H9 (cell line): ENCODE measurements at regions not wholly inside any gene's neighbourhood (a gene's known extent, or its start where the extent isn't known, plus 50 kb on each side); places are given as distances from the start of the nearest gene placed in this dataset.

Experiments used
- DNase-seq: peaks from one replicate; pipeline ENCODE4 v3.0.0-alpha.2; 2017
- H2AFZ ChIP-seq: one replicate; pipeline ENCODE4 v1.6.1; 2013; ENCODE audit warnings: mild to moderate bottlenecking, low read length, control low read depth, moderate library complexity
- H2AK5ac ChIP-seq: 2 replicates; pipeline ENCODE4 v1.6.1; 2013; ENCODE audit warnings: low read length, control low read depth, mixed read lengths; ENCODE audit not compliant: insufficient read length
- H2BK120ac ChIP-seq: one replicate; pipeline ENCODE4 v1.6.1; 2013; ENCODE audit warnings: low read depth, mild to moderate bottlenecking, low read length, control low read depth, inconsistent platforms; ENCODE audit not compliant: poor library complexity, severe bottlenecking
- H2BK12ac ChIP-seq: 2 replicates; pipeline ENCODE4 v1.6.1; 2013; ENCODE audit warnings: low read length, control low read depth, mixed read lengths, low read depth; ENCODE audit not compliant: insufficient read length
- H2BK15ac ChIP-seq: 2 replicates; pipeline ENCODE4 v1.6.1; 2013; ENCODE audit warnings: low read depth, low read length, control low read depth
- H2BK20ac ChIP-seq: one replicate; pipeline ENCODE4 v1.6.1; 2013; ENCODE audit warnings: low read depth, mild to moderate bottlenecking, low read length, control low read depth, inconsistent platforms; ENCODE audit not compliant: poor library complexity, severe bottlenecking
- H2BK5ac ChIP-seq: 2 replicates; pipeline ENCODE4 v1.6.1; 2013; ENCODE audit warnings: low read length, control low read depth, mixed read lengths; ENCODE audit not compliant: insufficient read length
- H3K14ac ChIP-seq: 2 replicates; pipeline ENCODE4 v1.6.1; 2013; ENCODE audit warnings: low read length, control low read depth; ENCODE audit not compliant: insufficient read depth
- H3K18ac ChIP-seq: 2 replicates; pipeline ENCODE4 v1.6.1; 2013; ENCODE audit warnings: low read depth, mild to moderate bottlenecking, mixed read lengths, low read length, control low read depth; ENCODE audit not compliant: insufficient read length
- H3K23ac ChIP-seq: 2 replicates; pipeline ENCODE4 v1.6.1; 2013; ENCODE audit warnings: low read length, control low read depth, mixed read lengths, low read depth; ENCODE audit not compliant: insufficient read length
- H3K23me2 ChIP-seq: 2 replicates; pipeline ENCODE4 v1.6.1; 2013; ENCODE audit warnings: low read depth, mild to moderate bottlenecking, mixed read lengths, low read length, control low read depth; ENCODE audit not compliant: insufficient read length, poor library complexity, severe bottlenecking
- H3K27ac ChIP-seq: 2 replicates; pipeline ENCODE4 v1.5.1; 2013; ENCODE audit warnings: low read length, control low read depth, mixed read lengths, low read depth; ENCODE audit not compliant: insufficient read length
- H3K27me3 ChIP-seq: 2 replicates; pipeline ENCODE4 v1.6.1; 2013; ENCODE audit warnings: low read length, control low read depth, inconsistent platforms; ENCODE audit not compliant: insufficient read depth
- H3K4ac ChIP-seq: 2 replicates; pipeline ENCODE4 v1.6.1; 2013; ENCODE audit warnings: low read depth, mild to moderate bottlenecking, control low read depth, inconsistent platforms, low read length, moderate library complexity
- H3K4me1 ChIP-seq: 2 replicates; pipeline ENCODE4 v1.6.1; 2013; ENCODE audit warnings: low read length, control low read depth, inconsistent platforms; ENCODE audit not compliant: insufficient read depth
- H3K4me2 ChIP-seq: 2 replicates; pipeline ENCODE4 v1.6.1; 2013; ENCODE audit warnings: low read length, control low read depth, mixed read lengths; ENCODE audit not compliant: insufficient read length, insufficient read depth
- H3K56ac ChIP-seq: 2 replicates; pipeline ENCODE4 v1.6.1; 2013; ENCODE audit warnings: low read depth, mild to moderate bottlenecking, mixed read lengths, low read length, control low read depth; ENCODE audit not compliant: insufficient read length
- H3K79me1 ChIP-seq: 2 replicates; pipeline ENCODE4 v1.6.1; 2013; ENCODE audit warnings: low read depth, mild to moderate bottlenecking, moderate library complexity, low read length, control low read depth, inconsistent platforms; ENCODE audit not compliant: insufficient read depth, poor library complexity, severe bottlenecking
- H3K79me2 ChIP-seq: 2 replicates; pipeline ENCODE4 v1.6.1; 2013; ENCODE audit warnings: low read length, control low read depth, inconsistent platforms; ENCODE audit not compliant: insufficient read depth
- H3K9ac ChIP-seq: 2 replicates; pipeline ENCODE4 v1.6.1; 2013; ENCODE audit warnings: low read length, control low read depth, mixed read lengths; ENCODE audit not compliant: insufficient read length; ENCODE audit errors: extremely low read depth
- H3K9me3 ChIP-seq: one replicate; pipeline ENCODE4 v1.6.1; 2013; ENCODE audit warnings: low read depth, low read length, inconsistent platforms; ENCODE audit not compliant: control insufficient read depth
- H3T11ph ChIP-seq: one replicate; pipeline ENCODE4 v1.6.1; 2013; ENCODE audit warnings: mild to moderate bottlenecking, low read length, control low read depth, inconsistent platforms
- H4K20me1 ChIP-seq: one replicate; pipeline ENCODE4 v1.6.1; 2013; ENCODE audit not compliant: control insufficient read depth, insufficient read length, insufficient read depth
- H4K5ac ChIP-seq: 2 replicates; pipeline ENCODE4 v1.6.1; 2013; ENCODE audit warnings: low read depth, mild to moderate bottlenecking, mixed read lengths, low read length, control low read depth; ENCODE audit not compliant: insufficient read length
- H4K8ac ChIP-seq: replicated peaks from 2 replicates; pipeline ENCODE4 v1.6.1; 2013; ENCODE audit warnings: low read length, control low read depth, mixed read lengths, low read depth; ENCODE audit not compliant: insufficient read length
- H4K91ac ChIP-seq: 2 replicates; pipeline ENCODE4 v1.6.1; 2013; ENCODE audit warnings: low read depth, mild to moderate bottlenecking, moderate library complexity, mixed read lengths, low read length, control low read depth; ENCODE audit not compliant: insufficient read length
- H3K27ac Mint-ChIP-seq, 3 experiments: 2 replicates in 2 of 3; 3 replicates in 1 of 3; pipeline ENCODE4 v1.8.0; 2020 to 2021; ENCODE audit warnings: mixed read lengths in 3 of 3, mild to moderate bottlenecking in 1 of 3, moderate library complexity in 1 of 3
- H3K27me3 Mint-ChIP-seq: 2 replicates; pipeline ENCODE4 v1.8.0; 2021; ENCODE audit warnings: low read depth, mild to moderate bottlenecking, moderate library complexity, mixed read lengths
- H3K36me3 Mint-ChIP-seq, 3 experiments: 2 replicates in 2 of 3; 3 replicates in 1 of 3; pipeline ENCODE4 v1.8.0; 2020 to 2021; ENCODE audit warnings: low read depth in 3 of 3, mixed read lengths in 3 of 3; ENCODE audit not compliant: insufficient read depth in 1 of 3
- H3K4me1 Mint-ChIP-seq, 2 experiments: 2 replicates each; pipeline ENCODE4 v1.8.0; 2020; ENCODE audit warnings: mixed read lengths in 2 of 2
- H3K4me3 Mint-ChIP-seq, 2 experiments: 2 replicates in 1 of 2; 3 replicates in 1 of 2; pipeline ENCODE4 v1.8.0; 2020 to 2021; ENCODE audit warnings: mild to moderate bottlenecking in 2 of 2, mixed read lengths in 2 of 2, moderate library complexity in 1 of 2
- H3K9me3 Mint-ChIP-seq, 2 experiments: 2 replicates in 1 of 2; 3 replicates in 1 of 2; pipeline ENCODE4 v1.8.0; 2020; ENCODE audit warnings: mild to moderate bottlenecking in 2 of 2, mixed read lengths in 2 of 2, moderate library complexity in 1 of 2
- WGBS: extraction: QIAGEN DNeasy Blood & Tissue Kit; methylation state at CpG from one replicate; pipeline ENCODE4 v1.1.7; 2013; ENCODE audit warnings: missing lambda C conversion rate, low lambda C conversion rate, mixed read lengths; ENCODE audit not compliant: insufficient read length; ENCODE audit errors: extremely low coverage; 5-methylcytosine and 5-hydroxymethylcytosine counted together
- TF ChIP-seq, protein P1 (sequence below): fragments of 200-600 bp; sonication (generic); conservative IDR thresholded peaks from 3 replicates; pipeline ENCODE4 v1.8.0; 2021; ENCODE audit warnings: antibody characterized with exemption, mild to moderate bottlenecking

DNA sequence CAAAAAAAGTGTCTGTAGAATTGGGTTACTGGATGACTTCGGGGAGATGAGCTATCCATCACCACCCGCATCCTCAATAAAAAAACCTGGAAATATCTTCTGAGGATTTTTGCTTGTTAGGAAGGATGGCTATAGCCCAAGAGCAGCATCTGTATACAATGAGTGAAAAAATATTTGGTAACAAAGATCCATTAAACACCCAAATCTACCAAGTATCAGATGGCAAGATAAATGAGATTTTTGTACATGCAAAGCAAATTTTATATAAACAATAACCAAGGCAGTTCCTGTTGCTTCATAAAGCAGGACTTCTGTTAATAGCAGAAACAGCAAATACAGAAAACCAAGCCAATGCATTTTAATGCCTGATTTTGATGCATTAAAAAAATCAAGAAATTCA, 166.6 kb downstream of the SLC28A3 start:
- H3K4me2 ChIP-seq, result no peak overlapping the region
- no peaks in the 10 kb centered on the region for H4K20me1 ChIP-seq
- H3K14ac ChIP-seq, result no peak overlapping the region
- Mint-ChIP-seq H3K4me3 (no peak overlapping the region), H3K36me3 (no peaks in the 10 kb centered on the region), H3K27me3 (peaks cover 7% of the 10 kb centered on the region; the same call in 1 of the 2 replicates), H3K27ac (no peak overlapping the region), H3K9me3 (no peaks in the 10 kb centered on the region; a peak in 1 of 5 replicates), H3K4me1 (peaks cover 0 to 9% of the 10 kb centered on the region in 2 experiments; a peak in 2 of 4 replicates)
- H3K23ac ChIP-seq, result no peak overlapping the region
- no peak overlapping the region for H2BK20ac ChIP-seq
- H3K18ac ChIP-seq, result no peak overlapping the region
- H3T11ph ChIP-seq, result no peak overlapping the region
- no peaks in the 10 kb centered on the region for H3K23me2 ChIP-seq
- H2BK120ac ChIP-seq, result no peak overlapping the region
- H2BK15ac ChIP-seq, result no peak overlapping the region
- WGBS, result no CpG with 5 or more reads among the region's 2 CpGs
- H3K9ac ChIP-seq, result no peak overlapping the region
- no peaks in the 10 kb centered on the region for H3K79me2 ChIP-seq
- H2AK5ac ChIP-seq, result no peak overlapping the region
- no peaks in the 10 kb centered on the region for H3K9me3 ChIP-seq
- no peak overlapping the region for H3K4ac ChIP-seq
- no peak overlapping the region for H3K56ac ChIP-seq
- no peak for DNase-seq
- TF ChIP-seq, protein P1, sequence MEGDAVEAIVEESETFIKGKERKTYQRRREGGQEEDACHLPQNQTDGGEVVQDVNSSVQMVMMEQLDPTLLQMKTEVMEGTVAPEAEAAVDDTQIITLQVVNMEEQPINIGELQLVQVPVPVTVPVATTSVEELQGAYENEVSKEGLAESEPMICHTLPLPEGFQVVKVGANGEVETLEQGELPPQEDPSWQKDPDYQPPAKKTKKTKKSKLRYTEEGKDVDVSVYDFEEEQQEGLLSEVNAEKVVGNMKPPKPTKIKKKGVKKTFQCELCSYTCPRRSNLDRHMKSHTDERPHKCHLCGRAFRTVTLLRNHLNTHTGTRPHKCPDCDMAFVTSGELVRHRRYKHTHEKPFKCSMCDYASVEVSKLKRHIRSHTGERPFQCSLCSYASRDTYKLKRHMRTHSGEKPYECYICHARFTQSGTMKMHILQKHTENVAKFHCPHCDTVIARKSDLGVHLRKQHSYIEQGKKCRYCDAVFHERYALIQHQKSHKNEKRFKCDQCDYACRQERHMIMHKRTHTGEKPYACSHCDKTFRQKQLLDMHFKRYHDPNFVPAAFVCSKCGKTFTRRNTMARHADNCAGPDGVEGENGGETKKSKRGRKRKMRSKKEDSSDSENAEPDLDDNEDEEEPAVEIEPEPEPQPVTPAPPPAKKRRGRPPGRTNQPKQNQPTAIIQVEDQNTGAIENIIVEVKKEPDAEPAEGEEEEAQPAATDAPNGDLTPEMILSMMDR, result no peak
- no peak overlapping the region for H4K5ac ChIP-seq
- H3K27ac ChIP-seq, result no peak overlapping the region
- H4K8ac ChIP-seq, result no peak overlapping the region
- H3K4me1 ChIP-seq, result no peaks in the 10 kb centered on the region
- no peak overlapping the region for H4K91ac ChIP-seq
- H3K79me1 ChIP-seq, result no peaks in the 10 kb centered on the region
- no peak overlapping the region for H2AFZ ChIP-seq
- no peak overlapping the region for H2BK5ac ChIP-seq
- no peaks in the 10 kb centered on the region for H3K27me3 ChIP-seq
- no peak overlapping the region for H2BK12ac ChIP-seq
